Epithelial cell of proximal tubule (primary cell): ENCODE measurements at regions not wholly inside any gene's neighbourhood (a gene's known extent, or its start where the extent isn't known, plus 50 kb on each side); places are given as distances from the start of the nearest gene placed in this dataset.

Experiments
- DNase-seq: peaks from one replicate; pipeline ENCODE4 v3.0.0-alpha.2; 2011; ENCODE audit warnings: low read depth
- H3K4me3 ChIP-seq: 2 replicates; pipeline ENCODE4 v1.5.1; 2011; ENCODE audit warnings: low read depth, mild to moderate bottlenecking, low read length
- TF ChIP-seq, protein P1 (sequence below): conservative IDR thresholded peaks from 2 replicates; pipeline ENCODE4 v1.5.1; 2012; ENCODE audit warnings: low read depth, mild to moderate bottlenecking, low read length

DNA sequence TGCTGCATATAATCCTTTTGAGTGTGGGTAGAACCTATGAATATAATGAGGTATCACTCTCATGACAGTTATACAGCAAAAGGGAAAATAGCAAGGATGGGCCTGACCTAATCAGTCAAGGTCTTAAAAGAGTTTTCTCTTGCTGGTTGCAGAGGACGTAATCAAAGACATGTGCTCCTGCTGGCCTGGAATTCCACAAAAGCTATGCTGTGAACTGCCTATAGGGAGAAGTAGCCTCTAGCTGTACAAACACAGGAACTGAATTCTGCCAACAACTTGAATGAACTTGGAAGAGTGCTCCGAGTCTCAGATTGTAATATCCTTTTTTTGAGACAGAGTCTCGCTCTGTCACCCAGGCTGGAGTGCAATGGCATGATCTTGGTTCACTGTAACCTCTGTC lies 195.6 kb downstream of the PLK2 start:
- H3K4me3 ChIP-seq = no peak overlapping the region
- DNase-seq = no peak
- TF ChIP-seq, protein P1, sequence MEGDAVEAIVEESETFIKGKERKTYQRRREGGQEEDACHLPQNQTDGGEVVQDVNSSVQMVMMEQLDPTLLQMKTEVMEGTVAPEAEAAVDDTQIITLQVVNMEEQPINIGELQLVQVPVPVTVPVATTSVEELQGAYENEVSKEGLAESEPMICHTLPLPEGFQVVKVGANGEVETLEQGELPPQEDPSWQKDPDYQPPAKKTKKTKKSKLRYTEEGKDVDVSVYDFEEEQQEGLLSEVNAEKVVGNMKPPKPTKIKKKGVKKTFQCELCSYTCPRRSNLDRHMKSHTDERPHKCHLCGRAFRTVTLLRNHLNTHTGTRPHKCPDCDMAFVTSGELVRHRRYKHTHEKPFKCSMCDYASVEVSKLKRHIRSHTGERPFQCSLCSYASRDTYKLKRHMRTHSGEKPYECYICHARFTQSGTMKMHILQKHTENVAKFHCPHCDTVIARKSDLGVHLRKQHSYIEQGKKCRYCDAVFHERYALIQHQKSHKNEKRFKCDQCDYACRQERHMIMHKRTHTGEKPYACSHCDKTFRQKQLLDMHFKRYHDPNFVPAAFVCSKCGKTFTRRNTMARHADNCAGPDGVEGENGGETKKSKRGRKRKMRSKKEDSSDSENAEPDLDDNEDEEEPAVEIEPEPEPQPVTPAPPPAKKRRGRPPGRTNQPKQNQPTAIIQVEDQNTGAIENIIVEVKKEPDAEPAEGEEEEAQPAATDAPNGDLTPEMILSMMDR = no peak

DNA sequence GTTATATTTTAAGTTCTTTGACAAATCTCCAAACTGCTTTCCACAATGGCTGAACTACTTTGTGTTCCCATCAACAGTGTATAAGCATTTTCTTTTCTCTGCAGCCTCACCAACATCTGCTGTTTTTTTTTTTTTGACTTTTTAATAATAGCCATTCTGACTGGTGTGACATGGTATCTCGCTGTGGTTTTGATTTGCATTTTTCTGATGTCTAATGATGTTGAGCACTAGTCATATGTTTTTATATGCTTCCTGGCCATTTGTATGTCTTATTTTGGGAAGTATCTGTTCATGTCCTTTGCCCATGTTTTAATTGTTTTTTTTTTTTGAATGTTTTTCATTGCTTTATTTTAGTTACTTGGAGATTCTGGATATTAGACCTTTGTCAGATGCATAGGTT lies 196.6 kb downstream of the PLK2 start:
- TF ChIP-seq, protein P1 = no peak
- no peak for DNase-seq

DNA sequence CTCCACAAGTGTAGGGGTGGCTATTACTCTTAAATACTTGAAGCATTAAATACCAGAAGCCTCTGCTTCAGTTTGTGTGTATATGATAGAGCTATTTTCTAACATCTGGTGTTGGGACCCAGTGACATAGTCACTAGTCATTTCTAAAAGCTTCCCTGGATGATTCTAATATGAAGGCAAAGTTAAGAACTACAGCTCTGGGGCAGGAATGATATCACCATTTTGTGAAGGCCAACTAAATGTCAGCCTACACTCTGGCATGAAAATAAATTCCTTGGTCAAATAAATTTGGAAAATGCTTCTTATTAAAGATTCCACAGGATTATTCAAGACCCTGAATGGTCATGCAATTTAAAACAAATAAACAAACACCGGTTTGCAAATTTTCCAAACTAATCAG lies 197.7 kb downstream of the PLK2 start:
- TF ChIP-seq, protein P1 = no peak

More for the DNA sequence above, 196.6 kb downstream of the PLK2 start:
- no peak overlapping the region for H3K4me3 ChIP-seq

DNA sequence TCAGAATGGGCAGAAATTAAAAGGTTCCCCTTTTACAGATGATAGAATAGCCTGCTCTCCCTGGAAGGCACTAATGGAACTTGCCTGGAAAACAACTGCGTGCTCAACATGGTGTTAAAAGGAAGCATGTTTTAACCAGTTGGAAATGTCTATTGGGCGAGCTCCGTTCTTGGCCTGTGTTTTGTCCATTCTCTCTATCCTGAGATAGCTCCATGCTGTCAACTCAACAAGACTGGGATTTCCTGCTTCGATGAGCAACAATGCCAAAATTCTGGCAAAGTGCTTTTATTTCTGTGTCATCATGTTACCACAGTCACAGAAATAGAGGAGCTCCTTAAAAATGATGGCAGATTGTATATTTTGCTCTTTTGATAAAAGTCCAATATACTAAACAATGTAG lies 198.3 kb downstream of the PLK2 start:
- DNase-seq = no peak
- TF ChIP-seq, protein P1 = no peak
- H3K4me3 ChIP-seq = no peak overlapping the region

More for the DNA sequence above, 197.7 kb downstream of the PLK2 start:
- H3K4me3 ChIP-seq = no peak overlapping the region
- DNase-seq = no peak

DNA sequence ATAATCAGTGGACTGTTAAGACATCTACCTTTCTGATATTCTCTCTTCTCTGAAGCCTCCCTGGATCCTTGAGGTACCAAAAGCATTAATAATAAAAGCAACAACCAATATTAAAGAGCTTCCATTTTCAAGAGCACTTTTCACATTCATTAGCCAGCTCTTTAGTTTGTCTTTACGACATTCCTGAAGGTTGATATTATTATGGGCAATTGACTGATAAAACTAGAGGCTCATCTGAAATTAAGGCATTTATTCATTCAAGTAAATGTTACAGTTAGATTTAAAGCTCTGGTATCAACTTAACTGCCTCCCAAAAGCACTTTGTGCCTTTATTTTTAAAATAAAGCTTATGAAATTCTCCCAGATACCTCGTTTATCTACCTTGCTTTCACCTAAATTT lies 199.6 kb downstream of the PLK2 start:
- DNase-seq = no peak
- no peak overlapping the region for H3K4me3 ChIP-seq
- TF ChIP-seq, protein P1 = no peak

DNA sequence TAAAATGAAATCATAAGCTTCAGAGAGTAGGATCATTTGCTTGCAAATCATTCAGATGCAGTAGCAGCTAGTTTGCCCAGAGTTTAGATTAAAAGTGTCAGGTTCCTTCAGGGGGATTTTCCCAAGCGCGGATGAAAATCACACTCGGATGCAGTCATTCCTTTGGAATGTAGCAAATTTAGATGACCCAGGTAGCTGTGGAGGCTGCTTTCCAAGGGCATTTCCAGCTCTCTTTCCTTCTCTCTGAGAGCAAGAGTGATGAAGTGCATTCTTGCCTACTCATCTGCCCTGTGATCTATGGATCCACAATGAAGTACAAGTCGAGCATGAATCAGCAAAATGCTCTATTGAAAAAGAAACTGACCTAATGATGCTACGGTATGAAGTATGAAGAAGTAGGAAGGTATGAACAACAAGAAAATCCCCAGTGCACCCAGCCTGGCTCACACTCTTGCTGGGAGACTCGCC lies 200.2 kb downstream of the PLK2 start:
- TF ChIP-seq, protein P1 = no peak
- peak; percentile 98 for DNase-seq
- no peak overlapping the region for H3K4me3 ChIP-seq

DNA sequence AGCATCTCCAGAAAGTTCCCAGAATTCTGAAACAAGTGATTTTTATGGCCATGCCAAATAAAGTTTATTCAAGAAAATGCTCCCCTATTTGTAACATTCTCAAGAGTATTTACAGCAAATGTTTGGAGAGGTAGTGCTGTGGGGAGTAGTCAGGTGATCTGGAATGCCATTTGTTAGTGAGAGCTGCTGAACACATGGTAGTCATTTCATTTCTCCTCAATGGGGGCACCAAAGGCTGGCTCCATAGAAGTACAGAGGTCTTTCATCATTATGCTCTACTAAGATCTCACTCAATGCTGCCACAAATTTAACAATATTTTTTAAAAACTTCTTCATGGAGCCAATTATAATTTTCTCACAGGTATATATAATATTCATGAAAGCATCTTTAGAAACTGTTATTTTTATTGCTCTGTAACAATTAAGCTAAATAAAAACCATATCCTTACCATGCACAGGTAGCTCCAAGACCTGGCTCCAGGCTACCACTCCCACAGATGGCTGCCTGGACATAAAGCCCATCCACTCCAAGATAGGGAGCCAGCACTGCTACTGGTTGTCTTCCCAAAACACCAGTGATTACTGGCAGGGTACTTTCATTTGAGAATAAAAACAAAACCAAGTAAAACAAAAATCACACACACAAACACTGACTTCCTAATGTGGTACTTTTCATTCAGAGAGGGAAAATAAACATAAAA lies 200.8 kb downstream of the PLK2 start:
- TF ChIP-seq, protein P1 = no peak
- H3K4me3 ChIP-seq = no peak overlapping the region
- DNase-seq = no peak
